DMS153 (cell line): ENCODE measurements at regions not wholly inside any gene's neighbourhood (a gene's known extent, or its start where the extent isn't known, plus 50 kb on each side); places are given as distances from the start of the nearest gene placed in this dataset.
"Not testable (repeated sequence)": the region's sequence is repeated elsewhere in the genome, so short reads cannot be mapped to it uniquely, and the experiment has no call there.

ENCODE experiments used
- DNase-seq: peaks from one replicate; lab custom pipeline; 2025; lab: John Stamatoyannopoulos, UW

DNA sequence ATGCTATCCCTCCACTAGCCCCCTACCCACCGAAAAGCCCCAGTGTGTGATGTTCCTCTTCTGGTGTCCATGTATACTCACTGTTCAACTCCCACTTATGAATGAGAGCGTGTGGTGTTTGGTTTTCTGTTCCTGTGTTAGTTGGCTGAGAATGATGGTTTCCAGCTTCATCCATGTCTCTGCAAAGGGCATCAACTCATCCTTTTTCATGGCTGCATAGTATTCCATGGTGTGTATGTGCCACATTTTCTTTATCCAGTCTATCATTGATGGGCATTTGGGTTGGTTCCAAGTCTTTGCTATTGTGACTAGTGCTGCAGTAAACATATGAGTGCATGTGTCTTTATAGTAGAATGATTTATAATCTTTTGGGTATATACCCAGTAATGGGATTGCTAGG is 599.3 kb upstream of the B3GAT1 start:
- not testable (repeated sequence) for DNase-seq

DNA sequence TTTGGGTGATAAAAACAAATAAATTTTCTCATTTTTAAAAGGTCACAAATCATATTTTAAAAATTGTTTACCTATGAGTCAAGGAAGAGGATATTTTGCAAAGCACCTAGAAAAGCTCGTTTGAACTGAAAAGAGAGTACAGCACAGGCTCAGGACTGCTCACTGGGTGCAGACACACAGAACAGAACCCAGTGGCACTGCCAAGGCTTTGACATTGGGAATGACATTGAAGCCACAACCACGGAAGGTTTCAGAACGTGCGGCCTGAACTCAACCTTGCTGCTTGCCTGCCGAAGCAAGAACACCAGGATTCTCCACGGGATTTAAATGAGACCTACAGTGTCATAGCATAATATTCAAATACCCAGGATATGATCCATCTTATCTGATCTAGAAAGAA is 597.1 kb upstream of the B3GAT1 start:
- no peak for DNase-seq

DNA sequence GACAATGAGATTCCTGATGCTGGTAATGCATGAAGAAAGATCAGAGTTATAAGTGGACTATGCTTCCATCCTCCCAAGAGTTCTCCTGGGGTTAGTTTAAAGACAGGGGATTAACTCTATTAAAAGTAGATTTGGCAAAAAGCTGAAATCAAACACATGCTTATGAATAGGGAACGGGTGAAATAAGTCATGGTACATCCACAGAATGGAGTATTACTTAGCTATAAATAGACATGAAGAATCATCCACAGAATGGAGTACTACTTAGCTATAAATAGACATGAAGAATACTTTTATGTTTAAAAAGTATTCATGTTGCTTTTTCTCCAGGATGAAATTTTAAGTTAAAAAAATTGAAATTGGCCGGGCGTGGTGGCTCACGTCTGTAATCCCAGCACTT is 596.4 kb upstream of the B3GAT1 start:
- DNase-seq, result no peak

DNA sequence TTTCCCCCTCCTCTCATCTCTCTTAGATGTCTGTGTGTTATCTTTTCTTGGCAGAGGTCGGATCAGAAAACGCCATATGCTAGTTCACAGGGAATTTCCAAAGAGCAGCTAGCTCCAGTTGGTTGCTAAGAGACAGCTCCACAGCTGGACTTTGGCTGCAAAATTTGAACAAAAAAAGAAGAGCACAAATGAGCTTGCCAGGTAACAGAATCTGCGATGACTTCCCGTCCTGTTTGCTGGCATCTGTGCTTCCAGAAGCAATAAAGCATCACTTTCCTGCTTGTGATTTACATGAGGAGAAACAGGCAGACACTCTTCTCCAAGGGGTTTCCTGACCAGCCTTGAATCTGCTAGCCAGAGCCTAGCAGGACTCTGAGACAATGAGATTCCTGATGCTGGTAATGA is 596.0 kb upstream of the B3GAT1 start:
- DNase-seq, result no peak

DNA sequence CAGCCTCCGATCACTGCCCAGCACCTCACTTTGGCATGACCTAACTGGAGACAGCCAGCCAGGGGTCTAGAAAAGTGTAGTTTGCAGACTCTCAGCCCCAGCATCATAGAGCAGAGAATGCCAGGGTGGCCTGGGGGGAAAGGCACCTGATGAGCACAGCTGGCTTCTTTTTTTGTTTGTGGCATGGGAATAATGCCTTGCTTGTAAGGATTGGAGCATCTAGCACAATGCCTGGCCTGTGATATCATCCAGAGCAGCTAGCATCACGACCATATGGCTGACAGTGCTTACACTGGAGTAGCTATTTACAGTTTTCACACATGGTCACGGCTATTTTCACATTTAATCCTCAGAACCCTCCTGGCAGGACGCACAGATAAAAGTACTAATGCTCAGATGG is 594.8 kb upstream of the B3GAT1 start:
- no peak for DNase-seq

DNA sequence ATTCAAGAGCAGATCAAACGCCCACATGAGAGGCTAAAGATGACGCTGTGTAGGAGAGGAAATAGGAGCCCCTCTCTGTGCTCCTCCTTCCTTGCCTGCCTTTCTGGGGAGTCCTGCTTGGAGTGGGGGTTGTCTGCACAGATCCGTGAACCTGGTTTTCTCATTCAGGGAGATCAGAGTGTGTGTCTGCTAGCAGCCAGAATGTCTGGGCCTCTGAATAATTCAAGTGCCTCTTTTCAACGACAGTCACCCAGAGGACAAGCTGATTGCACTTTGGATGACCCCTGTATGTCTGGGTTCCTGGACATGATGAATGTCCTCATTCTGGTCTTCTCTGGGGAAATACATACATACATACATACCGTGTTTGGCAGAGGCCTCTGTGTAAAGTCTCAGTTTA is 592.5 kb upstream of the B3GAT1 start:
- no peak for DNase-seq

DNA sequence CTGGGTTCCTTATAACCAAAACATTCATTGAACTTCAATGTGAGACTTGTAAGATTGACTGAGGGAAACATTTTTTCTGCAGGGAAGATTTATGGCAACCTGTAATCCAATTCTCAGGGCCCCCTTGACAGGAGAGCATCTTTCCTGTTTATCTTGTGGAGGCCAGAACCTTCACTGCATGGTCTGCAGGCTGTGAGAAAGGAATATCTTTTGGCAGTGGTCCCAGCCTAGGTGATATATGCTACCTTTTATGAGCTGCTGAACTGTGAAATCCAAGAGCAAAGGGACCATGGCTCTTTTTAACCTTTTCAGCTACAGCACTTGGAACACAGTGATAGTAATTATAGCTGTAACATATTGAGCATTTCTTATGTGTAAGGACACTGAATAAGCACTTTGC is 590.2 kb upstream of the B3GAT1 start:
- peak; percentile 13 for DNase-seq

DNA sequence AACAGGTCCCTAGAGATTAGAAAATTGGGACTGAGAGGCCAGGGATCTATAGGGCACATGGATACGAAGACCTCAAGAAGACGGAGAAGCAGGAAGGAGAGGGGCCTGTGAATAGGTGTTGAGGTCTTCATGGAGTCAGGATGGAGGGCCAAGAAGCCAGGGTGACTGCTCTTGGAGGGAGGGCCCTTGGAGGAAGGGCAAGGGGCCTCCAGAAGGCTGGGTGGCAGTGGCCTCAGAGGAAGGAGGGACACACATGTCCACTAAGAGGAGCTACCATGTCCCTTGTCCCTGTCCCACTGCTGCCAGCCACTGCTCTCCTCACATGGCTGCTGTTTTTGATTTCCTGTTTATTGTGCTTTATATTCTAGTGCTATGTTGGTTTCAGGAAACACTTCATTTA is 589.5 kb upstream of the B3GAT1 start:
- no peak for DNase-seq

DNA sequence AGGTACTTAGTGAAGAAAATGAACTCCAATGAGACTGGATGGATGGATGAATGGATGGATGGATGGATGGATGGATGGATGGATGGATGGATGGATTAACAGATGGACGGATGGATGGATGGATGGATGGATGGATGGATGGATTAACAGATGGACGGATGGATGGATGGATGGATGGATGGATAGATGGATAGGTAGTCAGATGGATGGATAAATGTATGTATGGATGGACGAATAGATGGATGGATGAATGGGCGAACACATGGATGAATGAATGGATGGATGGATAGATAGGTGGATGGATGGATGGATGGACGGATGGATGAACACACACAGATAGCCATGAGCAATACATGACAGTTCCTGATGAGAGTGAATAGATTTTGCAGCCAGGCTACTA is 589.0 kb upstream of the B3GAT1 start:
- DNase-seq, result not testable (repeated sequence)

DNA sequence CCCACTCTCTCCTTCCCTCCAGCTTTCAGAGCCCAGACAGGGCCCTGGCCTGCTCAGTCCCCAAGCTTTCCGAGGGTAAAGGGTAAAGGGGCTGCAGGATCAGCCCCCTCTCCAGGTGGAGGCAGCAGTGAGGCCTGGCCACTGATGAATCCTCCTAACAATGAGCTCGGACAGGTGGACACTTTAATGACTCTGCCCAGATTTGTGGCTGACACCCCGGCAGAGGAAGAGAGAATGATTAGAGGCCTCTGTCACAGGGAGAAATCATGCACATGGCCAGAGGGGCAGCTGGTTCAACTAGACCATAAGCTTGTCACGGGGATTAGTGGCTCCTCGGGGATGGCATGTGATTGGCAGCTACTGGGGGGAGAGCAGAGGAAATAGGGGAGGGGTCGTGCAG is 587.5 kb upstream of the B3GAT1 start:
- no peak for DNase-seq

DNA sequence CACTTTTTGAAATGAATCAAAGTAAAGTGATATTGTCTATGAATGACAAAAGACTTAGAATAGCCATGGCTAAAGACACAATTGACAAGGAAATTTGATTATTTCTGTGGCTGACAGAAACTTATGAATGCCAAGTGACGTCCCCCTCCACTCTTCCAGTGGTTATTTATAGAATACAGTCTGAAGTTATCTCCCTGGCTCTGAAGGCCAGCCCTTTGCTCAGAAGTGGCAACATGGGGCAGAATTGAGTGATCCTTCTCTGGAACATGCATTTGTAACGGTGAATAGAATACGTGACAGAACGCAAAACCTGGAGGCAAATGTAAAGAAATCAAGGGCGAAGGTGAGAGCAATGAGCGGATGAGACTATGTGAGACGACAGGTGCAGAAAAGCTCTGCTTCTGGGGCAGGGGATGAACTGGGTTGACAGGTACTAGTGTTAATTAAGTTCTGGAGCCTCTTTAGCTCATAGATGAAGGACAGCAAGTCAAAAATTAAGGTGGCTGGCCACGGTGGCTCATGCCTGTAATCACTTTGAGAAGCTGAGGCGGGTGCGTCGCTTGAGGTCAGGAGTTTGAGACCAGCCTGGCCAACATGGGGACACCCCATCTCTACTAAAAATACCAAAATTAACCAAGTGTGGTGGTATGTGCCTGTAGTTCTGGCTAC is 585.7 kb upstream of the B3GAT1 start:
- no peak for DNase-seq

DNA sequence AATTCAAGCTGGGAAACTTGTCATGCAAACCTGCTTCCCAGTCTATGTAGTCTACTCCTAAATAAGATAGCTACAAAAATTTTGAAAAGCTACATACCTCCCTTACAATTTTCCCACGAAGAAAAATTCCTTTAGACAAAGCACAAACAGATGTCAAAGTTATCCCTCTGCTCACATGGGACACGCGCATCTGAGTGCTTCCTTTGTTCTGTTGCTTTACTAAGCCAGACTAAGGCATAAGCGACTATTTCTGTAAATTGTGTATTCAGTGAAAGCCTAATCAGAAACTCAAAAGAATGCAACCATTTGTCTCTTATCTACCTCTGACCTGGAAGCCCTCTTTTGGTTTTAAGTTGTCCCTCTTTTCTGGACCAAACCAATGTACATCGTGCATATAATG is 583.7 kb upstream of the B3GAT1 start:
- DNase-seq, result no peak

DNA sequence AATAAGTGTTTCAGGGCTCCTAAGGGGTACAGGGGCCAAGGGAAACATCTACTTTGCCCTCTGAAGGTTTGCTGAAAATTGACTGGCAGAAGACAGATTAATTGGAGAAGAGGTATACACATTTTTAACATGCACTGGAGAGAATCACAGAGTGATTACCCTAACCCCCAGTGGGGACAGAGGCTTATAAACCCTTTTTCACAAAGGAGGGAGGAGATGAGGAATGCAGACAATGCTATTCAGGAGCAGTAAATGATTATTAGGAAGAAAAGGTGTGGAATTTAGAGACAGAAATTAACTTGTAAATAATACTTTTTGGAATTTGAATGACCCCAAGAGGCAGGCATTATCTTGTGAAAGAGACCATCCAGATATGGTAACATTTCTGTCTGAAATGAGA is 582.4 kb upstream of the B3GAT1 start:
- no peak for DNase-seq

DNA sequence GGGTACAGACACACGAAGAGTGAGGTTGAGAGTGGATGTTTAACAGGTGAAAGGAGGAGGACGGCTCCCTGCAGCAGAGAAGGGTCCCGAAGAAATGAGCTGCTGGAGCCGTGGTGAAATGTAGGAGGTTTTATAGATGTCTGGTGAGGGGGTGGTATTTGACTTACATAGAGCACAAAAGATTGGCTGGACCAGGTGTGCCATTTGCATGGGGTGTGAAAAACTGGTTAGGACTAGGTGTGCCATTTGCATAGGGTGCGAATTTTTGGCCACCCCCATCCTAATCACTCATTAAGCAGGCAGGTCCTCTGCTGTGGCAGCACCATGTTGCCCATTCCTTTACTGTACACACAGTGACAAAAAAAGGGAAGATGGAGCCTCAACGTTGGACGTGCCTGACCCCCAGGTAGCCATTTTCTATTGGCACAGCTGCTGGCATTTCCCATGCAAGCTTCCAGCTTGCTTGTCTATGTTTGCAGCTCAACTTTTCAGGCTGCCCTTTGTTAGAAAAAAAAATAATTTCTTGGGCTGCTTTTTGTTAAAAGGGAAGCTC is 581.7 kb upstream of the B3GAT1 start:
- DNase-seq, result no peak

DNA sequence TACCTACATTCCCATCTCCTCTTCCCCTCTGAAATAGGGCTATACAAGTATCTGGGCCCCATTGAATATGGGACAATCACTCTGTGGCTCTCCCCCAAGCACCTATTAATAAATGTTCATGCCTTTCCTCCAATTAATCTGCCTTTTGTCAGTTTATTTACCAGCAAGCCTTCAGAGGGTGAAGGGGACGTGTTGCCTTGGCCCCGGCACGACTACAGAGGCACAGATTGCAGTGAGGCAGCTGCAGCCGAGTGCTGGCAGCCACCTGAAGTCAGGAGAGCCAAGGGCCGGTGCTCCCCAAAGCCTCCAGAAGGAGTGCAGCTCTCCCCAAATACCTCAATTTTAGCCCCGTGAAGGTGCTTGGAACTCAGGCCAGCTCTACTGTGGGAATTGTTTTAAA is 580.9 kb upstream of the B3GAT1 start:
- DNase-seq, result no peak

DNA sequence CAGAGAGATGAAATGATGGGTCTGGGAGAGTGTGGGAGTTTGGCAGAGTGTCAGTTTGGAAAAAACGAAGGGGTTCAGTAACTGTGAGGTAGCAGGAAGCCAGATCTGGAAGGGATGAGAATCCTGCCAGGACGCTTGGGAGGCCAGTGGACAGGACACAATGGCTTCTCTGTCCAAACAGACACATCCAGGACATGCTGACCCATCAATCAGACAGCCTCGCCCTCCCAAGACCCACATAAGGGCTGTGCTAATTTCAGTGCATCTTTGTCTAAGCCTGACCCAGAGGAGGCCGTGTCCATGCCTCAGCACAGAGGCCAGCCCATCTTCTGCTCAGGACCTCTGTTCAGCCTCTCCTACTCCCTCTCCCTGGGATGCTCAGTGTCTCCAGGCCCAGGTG is 576.5 kb upstream of the B3GAT1 start:
- no peak for DNase-seq

DNA sequence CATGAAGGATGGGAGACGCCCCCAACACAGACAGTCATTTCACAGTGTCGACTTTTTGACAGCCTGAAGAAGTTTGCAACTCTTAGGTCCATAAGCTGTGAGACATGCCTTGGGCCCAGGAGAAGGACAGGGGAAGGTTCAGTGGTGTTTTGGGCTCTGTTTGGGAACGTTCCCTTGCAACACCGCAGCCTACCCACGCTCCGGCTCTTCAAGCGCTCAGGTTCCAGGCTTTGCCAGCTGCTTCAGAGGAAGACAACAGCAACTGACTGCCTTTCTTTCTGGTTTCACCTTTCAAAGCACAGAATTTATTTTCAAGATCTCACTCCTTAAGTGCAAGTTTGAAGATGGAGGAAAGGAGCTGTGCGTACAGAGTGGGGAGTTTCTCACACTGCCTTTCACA is 575.8 kb upstream of the B3GAT1 start:
- DNase-seq, result no peak

DNA sequence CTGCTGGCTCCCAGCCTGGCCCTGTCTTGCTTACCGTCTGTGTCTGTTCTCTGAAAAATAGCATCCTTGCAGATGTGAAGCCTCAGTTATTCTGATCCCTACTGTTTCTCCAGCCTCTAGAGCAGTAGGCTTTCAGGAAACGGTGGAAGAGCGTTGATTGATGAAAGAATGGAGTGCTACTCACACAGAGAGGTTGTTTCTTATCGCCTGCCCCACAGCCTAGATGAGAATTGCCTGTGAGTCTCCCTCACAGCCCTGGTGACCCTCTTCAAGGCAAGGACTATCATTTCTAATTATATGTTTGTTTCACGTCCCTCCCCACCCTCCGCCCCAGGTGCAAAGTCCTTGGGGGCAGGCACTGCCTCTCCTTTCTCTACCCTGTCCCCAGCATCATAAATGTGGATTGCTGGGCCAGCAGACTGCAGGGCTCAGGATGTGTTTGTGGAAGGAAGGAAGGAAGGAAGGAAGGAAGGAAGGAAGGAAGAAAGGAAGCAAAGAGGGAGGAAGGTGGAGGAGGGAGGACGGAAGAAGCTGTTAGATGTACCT is 575.3 kb upstream of the B3GAT1 start:
- DNase-seq, result no peak

DNA sequence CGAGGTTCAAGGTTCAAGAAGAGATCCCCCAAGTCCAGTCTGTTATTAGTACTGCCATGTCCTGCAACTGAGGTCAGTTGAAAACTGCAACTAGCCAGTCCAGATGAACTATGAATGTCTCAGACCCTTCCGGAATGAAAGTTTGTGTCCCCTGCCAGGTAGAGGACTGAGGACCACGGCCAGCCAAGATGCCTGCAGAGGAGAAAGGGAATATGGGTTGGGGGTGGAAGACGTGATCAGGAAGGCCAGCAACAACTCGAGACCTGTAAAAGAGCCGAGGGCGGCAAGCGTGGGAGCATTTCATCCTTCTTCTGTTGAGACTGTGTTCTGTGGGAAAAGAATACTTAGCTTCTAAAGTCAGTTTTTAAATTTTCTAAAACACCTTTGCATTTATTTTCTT is 572.4 kb upstream of the B3GAT1 start:
- no peak for DNase-seq

DNA sequence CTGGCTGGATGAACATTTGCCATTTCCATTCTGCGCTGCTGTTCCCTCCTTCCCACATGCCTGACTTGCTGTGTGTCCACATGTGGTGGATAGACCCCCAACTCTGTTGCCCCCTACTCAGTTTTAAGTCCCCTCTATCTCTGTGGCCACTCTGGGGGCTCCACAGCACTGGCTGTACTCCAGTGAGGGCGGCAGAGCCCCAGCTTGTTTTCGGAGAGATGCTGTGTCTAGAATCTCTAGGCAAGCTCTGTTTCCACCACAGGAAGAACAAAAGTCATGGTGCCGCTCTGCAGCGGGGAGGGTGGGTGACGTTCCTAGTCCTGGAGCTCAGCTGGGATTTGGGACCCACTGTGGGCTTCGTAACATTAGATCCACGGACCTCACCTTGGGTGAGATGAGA is 570.4 kb upstream of the B3GAT1 start:
- not testable (repeated sequence) for DNase-seq

DNA sequence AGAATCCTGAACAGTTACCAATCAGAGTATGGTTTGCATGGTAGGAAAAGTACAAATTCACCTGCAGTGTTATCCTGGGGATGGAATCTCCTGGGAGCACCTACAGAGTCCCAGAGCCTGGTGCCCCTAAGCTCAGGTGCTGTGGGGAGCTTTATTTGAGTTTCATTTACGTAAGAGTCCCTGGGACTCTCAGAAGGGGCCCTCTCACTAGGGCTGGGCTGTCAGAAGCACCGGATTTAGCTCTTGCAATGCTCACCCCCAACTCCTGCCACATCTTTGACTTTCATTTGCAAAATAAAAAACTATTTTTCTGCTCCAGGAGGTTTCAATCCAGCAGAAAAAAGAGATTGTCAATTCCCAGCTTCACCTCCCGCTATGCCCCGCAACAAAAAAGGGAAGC is 569.8 kb upstream of the B3GAT1 start:
- no peak for DNase-seq

DNA sequence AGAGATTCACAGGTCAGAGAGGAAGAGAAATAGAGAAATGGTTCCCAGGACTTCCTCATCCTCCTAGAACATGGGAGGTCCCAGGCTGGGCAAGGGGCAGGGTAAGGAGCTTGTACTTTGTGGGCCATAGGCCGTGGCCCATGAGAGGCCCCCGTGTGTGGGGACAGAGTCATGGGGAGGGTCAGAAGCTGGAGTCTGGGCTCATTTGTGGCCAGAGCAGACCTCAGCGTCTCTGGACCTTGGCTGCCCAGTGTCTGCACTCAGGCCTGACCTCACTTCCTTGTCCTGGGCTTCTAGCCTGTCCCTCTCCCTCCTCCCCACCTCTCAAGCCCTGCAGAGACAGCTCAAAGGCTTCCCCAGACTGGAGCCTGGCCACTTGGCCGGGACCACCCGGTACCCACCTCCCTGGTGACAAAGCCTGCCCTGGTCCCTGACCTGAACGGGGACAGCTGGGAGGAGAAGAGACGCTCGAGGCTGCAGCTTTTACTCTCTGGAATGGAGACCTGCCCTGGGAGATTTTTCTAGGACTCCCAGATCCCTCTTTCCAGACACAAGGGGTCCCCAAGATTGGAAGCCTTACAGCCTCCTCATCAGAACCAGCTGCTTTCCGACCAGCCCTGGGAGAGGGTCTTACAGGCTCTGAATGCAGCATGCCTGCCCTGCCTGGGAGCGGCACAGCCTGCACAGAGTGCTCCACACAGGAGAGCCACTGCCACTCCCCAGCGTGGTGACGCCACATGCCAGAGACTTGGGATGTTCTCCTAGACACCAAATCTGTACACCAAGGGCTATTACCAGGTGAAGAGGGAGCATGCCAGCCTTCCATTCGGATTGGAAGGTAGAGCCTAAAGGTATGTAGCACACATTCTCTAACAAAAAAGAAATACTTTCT is 569.0 kb upstream of the B3GAT1 start:
- DNase-seq, result no peak

DNA sequence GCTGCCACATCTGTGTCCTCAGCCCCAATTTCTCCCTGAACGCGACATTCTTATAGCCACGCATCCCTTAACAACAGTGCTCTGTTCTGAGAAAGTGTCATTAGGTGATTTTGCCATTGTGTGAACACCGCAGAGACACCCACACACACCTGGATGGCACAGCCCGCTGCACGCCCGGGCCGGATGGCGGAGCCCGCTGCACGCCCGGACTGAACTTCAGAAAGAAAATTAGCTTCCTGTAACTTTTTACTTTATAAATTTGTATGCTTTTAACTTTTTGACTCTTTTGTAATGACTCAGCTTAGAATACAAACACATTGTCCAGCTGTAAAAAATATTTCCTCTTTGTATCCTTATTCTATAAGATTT is 567.0 kb upstream of the B3GAT1 start:
- DNase-seq, result not testable (repeated sequence)
